SJCRH30 (cell line): ENCODE measurements at regions not wholly inside any gene's neighbourhood (a gene's known extent, or its start where the extent isn't known, plus 50 kb on each side); places are given as distances from the start of the nearest gene placed in this dataset.

Experiments used
- DNase-seq, 2 experiments: peaks; one replicate each; pipeline ENCODE4 v3.0.0-alpha.2; 2015 to 2020
- H3K27ac ChIP-seq: fragments of 250-450 bp; sonication (Bioruptor Pico); 2 replicates; pipeline ENCODE4 v1.5.1; 2020; ENCODE audit warnings: mild to moderate bottlenecking, moderate library complexity
- H3K27me3 ChIP-seq: fragments of 250-450 bp; sonication (Bioruptor Pico); 2 replicates; pipeline ENCODE4 v1.5.1; 2020; ENCODE audit warnings: mild to moderate bottlenecking, moderate library complexity
- H3K36me3 ChIP-seq: fragments of 250-450 bp; sonication (Bioruptor Pico); 2 replicates; pipeline ENCODE4 v1.5.1; 2020; ENCODE audit warnings: mild to moderate bottlenecking, moderate library complexity
- H3K4me1 ChIP-seq: fragments of 250-450 bp; sonication (Bioruptor Pico); 2 replicates; pipeline ENCODE4 v1.5.1; 2020; ENCODE audit warnings: mild to moderate bottlenecking, moderate library complexity
- H3K4me3 ChIP-seq: fragments of 250-450 bp; sonication (Bioruptor Pico); 2 replicates; pipeline ENCODE4 v1.5.1; 2020; ENCODE audit warnings: mild to moderate bottlenecking, moderate library complexity
- H3K9me3 ChIP-seq: fragments of 250-450 bp; sonication (Bioruptor Pico); replicated peaks from 2 replicates; pipeline ENCODE4 v1.5.1; 2020; ENCODE audit warnings: mild to moderate bottlenecking, moderate library complexity

DNA sequence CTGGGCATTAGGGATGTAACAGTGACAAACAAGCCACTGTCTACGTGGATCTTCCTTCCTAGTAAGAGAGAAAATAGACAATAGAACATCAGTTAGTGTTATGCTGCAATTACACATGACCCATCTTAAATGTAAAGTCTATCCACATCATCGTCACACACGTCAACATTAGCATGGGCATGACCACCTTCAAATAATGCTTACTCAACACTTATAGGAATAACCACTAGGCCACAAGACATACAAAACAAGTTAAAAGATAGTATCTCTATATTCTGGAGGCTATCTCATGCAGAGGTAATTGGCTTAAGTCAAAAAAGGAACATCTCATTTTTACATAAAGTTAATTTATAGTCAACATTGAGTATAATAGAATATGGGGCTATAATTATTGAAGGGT is 156.5 kb downstream of the MOXD1 start:
- Histone ChIP-seq H3K4me3 (no peak overlapping the region), H3K9me3 (no peaks in the 10 kb centered on the region), H3K27ac (no peak overlapping the region), H3K36me3 (no peaks in the 10 kb centered on the region), H3K4me1 (no peaks in the 10 kb centered on the region), H3K27me3 (no peaks in the 10 kb centered on the region)
- DNase-seq = no peak

- no peak for DNase-seq
- H3K27me3 ChIP-seq = no peaks in the 10 kb centered on the region
- no peak overlapping the region for H3K4me3 ChIP-seq
- H3K27ac ChIP-seq = no peak overlapping the region
- H3K36me3 ChIP-seq = no peaks in the 10 kb centered on the region
- no peaks in the 10 kb centered on the region for H3K9me3 ChIP-seq
- peaks cover 9% of the 10 kb centered on the region; the same call in 1 of the 2 replicates for H3K4me1 ChIP-seq
Observed at GRCh38 chr6:132236744-132237143, 164.5 kb downstream of the MOXD1 start.

DNA sequence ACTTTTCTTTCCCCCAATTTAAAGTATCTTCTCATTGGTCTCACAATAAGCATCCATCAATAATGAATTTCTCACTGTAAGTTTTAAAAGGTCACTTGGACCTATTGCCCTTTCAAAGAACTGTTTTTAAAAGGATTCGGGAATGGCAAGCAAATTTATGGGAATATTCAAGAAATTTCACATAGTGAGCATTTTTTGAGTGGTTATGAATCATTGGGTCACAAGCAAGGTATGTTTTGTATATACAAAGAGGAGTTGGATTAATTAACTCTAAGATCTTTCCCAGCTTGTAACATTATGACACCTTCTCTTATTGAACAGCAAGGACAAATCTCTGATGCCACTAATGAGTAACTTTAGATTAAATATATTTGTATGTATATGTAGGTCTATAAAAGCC is 165.0 kb downstream of the MOXD1 start:
- Histone ChIP-seq H3K27me3 (no peaks in the 10 kb centered on the region), H3K27ac (no peak overlapping the region)
- no peak for DNase-seq

GRCh38 chr6:132235596-132236280 is 165.5 kb downstream of the MOXD1 start:
- DNase-seq = no peak
- peaks cover 18% of the 10 kb centered on the region; the same call in 1 of the 2 replicates for H3K4me1 ChIP-seq
- H3K27me3 ChIP-seq = no peaks in the 10 kb centered on the region
- H3K27ac ChIP-seq = no peak overlapping the region
- no peaks in the 10 kb centered on the region for H3K36me3 ChIP-seq
- H3K9me3 ChIP-seq = no peaks in the 10 kb centered on the region
- H3K4me3 ChIP-seq = no peak overlapping the region

More for the DNA sequence above, 165.0 kb downstream of the MOXD1 start:
- H3K4me3 ChIP-seq = no peak overlapping the region
- no peaks in the 10 kb centered on the region for H3K36me3 ChIP-seq
- no peaks in the 10 kb centered on the region for H3K9me3 ChIP-seq
- H3K4me1 ChIP-seq = peaks cover 12% of the 10 kb centered on the region; the same call in 1 of the 2 replicates

DNA sequence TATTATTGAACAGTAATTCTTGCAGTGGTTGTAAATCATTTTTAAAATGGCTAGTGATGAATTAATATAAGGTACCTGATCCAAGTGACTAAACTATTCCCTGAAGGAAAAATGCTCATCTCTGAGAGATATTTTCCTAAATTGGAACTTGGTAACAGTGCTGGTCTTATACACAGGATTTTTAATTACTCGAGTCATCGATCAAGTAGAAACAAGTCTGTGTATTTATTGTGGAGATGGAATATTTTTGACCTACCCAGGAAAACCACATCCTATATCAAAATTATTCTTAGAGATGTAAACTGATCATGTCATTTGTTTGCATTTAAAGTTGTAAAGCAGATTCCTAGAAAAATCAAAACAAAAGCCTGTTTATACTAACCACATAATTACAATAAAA is 166.9 kb downstream of the MOXD1 start:
- no peak for DNase-seq
- no peaks in the 10 kb centered on the region for H3K27me3 ChIP-seq
- no peak overlapping the region for H3K27ac ChIP-seq
- H3K36me3 ChIP-seq = no peaks in the 10 kb centered on the region
- no peak overlapping the region for H3K4me3 ChIP-seq
- peaks cover 19% of the 10 kb centered on the region; the same call in 1 of the 2 replicates for H3K4me1 ChIP-seq
- H3K9me3 ChIP-seq = no peaks in the 10 kb centered on the region

DNA sequence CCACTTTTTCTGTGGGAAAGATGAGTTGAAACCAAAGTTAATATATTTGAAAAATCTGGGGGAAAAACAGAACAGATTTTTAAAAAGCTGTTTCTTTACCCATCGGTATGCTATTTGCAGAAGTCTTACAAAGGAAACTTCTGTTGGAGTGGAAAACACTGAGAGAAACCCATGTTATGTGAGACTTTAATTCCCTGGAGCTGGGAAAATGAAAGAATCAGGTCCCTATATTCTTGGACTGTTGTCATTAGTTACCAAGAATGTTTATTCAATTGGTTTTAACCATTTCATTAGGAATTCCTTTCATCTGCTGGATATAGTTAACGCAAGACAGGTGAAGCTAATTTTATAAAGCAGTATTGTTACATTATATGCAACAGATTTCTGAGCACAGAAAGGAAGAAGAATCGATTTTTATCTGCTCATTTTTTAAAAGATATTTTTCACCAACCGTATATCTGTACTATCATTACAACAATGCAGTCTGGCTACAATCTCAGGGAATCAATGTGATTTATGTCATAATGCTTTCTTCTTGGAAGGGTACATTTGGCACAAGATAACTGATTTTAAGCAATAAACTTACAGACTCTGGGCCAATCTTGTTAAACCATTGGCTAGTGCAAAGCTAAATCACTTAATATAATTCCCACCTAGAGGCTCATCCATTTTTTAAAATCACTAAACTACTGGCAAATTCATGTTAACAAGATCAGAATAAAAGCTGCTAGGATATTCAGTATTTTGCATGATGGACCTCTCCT is 170.0 kb downstream of the MOXD1 start:
- Histone ChIP-seq H3K9me3 (no peaks in the 10 kb centered on the region), H3K27me3 (no peaks in the 10 kb centered on the region), H3K36me3 (no peaks in the 10 kb centered on the region), H3K27ac (no peak overlapping the region), H3K4me1 (peaks cover 19% of the 10 kb centered on the region; the same call in 1 of the 2 replicates), H3K4me3 (no peak overlapping the region)
- no peak for DNase-seq

DNA sequence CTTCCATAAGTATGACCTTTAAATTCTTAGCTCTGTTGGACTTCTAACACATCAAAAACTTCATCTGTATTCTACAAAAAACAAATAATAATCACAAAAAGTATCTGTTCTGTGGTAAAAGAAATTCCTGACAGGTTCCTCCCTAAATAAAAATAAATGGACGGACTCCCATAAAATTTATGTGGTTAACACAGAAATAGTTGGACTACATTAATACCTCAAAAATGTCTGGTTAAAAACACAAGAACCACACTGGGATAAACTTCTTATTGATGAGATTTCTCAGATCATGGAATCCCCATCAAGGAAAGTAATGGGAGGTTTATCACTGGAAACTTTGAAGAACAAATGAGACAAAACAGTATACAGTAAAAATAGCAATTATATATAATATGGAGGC is 172.4 kb downstream of the MOXD1 start:
- DNase-seq = no peak
- Histone ChIP-seq H3K27ac (no peak overlapping the region), H3K4me3 (no peak overlapping the region), H3K9me3 (no peaks in the 10 kb centered on the region), H3K36me3 (no peaks in the 10 kb centered on the region), H3K4me1 (peaks cover 9% of the 10 kb centered on the region; the same call in 1 of the 2 replicates), H3K27me3 (no peaks in the 10 kb centered on the region)

- Histone ChIP-seq H3K27me3 (no peaks in the 10 kb centered on the region), H3K9me3 (no peaks in the 10 kb centered on the region), H3K27ac (no peak overlapping the region), H3K4me1 (peaks cover 9% of the 10 kb centered on the region; the same call in 1 of the 2 replicates), H3K4me3 (no peak overlapping the region), H3K36me3 (no peaks in the 10 kb centered on the region)
- DNase-seq = no peak
Observed at GRCh38 chr6:132227904-132228303, 173.4 kb downstream of the MOXD1 start.

DNA sequence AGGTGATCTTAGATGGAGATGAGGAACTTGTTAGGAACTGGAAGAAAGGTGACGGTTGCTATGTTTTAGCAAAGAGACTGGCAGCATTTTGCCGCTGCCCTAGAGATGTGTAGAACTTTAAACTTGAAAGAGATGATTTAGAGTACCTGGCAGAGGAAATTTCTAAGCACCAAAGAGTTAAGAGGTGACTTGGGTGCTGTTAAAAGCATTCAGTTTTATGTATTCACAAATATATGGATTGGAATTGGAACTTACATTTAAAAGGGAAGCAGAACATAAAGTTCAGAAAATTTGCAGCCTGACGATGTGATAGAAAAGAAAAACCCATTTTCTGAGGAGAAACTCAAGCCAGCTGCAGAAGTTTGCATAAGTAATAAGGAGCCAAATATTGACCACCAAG is 176.3 kb downstream of the MOXD1 start:
- no peak overlapping the region for H3K4me3 ChIP-seq
- H3K9me3 ChIP-seq = no peaks in the 10 kb centered on the region
- no peaks in the 10 kb centered on the region; the same call in 1 of the 2 replicates for H3K4me1 ChIP-seq
- H3K27ac ChIP-seq = no peak overlapping the region
- no peak for DNase-seq
- H3K27me3 ChIP-seq = no peaks in the 10 kb centered on the region
- no peaks in the 10 kb centered on the region for H3K36me3 ChIP-seq

GRCh38 chr6:132220800-132221199 is 180.5 kb downstream of the MOXD1 start:
- no peak overlapping the region for H3K27ac ChIP-seq
- no peaks in the 10 kb centered on the region for H3K27me3 ChIP-seq
- H3K4me3 ChIP-seq = no peak overlapping the region
- DNase-seq = no peak
- no peaks in the 10 kb centered on the region for H3K9me3 ChIP-seq
- H3K4me1 ChIP-seq = no peaks in the 10 kb centered on the region
- H3K36me3 ChIP-seq = no peaks in the 10 kb centered on the region

GRCh38 chr6:132219901-132220300 is 181.4 kb downstream of the MOXD1 start:
- no peak for DNase-seq
- H3K4me1 ChIP-seq = no peaks in the 10 kb centered on the region
- no peaks in the 10 kb centered on the region for H3K27me3 ChIP-seq
- H3K4me3 ChIP-seq = no peak overlapping the region
- H3K36me3 ChIP-seq = no peaks in the 10 kb centered on the region
- H3K27ac ChIP-seq = no peak overlapping the region
- H3K9me3 ChIP-seq = no peaks in the 10 kb centered on the region

DNA sequence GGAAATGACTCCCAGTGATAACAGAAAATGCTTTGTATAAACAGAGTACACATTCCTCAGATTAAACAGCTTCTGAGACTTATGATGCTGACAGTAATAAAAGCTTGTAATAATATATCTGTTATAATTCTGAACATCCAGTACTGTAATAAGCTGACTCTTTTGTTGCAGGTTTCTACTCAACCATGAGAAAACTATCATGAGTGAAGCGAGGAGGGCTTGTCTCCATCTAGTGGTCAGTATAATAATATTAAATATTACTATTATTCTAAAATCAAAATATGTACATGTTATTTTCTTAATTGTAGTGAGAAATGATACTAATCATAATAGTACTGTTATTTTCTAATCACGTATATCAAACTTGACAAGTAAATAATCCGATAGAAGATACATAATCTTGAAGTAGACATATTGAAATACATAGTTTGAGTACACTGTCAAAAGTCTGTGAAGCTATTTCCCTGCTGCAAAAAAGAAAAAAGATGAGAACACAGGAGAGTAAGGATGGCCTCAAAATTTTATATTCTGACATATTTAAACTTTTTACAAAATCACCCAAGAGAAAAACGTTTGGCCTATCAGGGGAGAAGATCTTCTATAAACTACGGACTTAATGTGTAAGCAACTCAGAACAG is 183.1 kb downstream of the MOXD1 start:
- DNase-seq = peak in 1 of 2 experiments; percentile 47

GRCh38 chr6:132215805-132216204 is 185.5 kb downstream of the MOXD1 start:
- no peaks in the 10 kb centered on the region for H3K36me3 ChIP-seq
- no peak overlapping the region for H3K27ac ChIP-seq
- no peak overlapping the region for H3K4me3 ChIP-seq
- no peaks in the 10 kb centered on the region; the same call in 1 of the 2 replicates for H3K9me3 ChIP-seq
- H3K4me1 ChIP-seq = no peaks in the 10 kb centered on the region
- no peak for DNase-seq
- 0 out of 2 replicates have a peak, but pooled peaks cover 6% of the 10 kb centered on the region for H3K27me3 ChIP-seq

More for the DNA sequence above, 183.1 kb downstream of the MOXD1 start:
- Histone ChIP-seq H3K4me3 (no peak overlapping the region), H3K27ac (no peak overlapping the region), H3K36me3 (no peaks in the 10 kb centered on the region), H3K9me3 (no peaks in the 10 kb centered on the region), H3K27me3 (no peaks in the 10 kb centered on the region), H3K4me1 (no peaks in the 10 kb centered on the region)

GRCh38 chr6:132214716-132215115 is 186.6 kb downstream of the MOXD1 start:
- Histone ChIP-seq H3K36me3 (no peaks in the 10 kb centered on the region), H3K9me3 (no peaks in the 10 kb centered on the region; the same call in 1 of the 2 replicates), H3K4me3 (no peak overlapping the region), H3K4me1 (no peaks in the 10 kb centered on the region), H3K27me3 (0 out of 2 replicates have a peak, but pooled peaks cover 6% of the 10 kb centered on the region), H3K27ac (no peak overlapping the region)
- no peak for DNase-seq

- 0 out of 2 replicates have a peak, but pooled peaks cover 6% of the 10 kb centered on the region for H3K27me3 ChIP-seq
- no peak overlapping the region for H3K4me3 ChIP-seq
- H3K9me3 ChIP-seq = no peaks in the 10 kb centered on the region; the same call in 1 of the 2 replicates
- no peak overlapping the region for H3K27ac ChIP-seq
- no peaks in the 10 kb centered on the region for H3K36me3 ChIP-seq
- DNase-seq = no peak
- no peaks in the 10 kb centered on the region for H3K4me1 ChIP-seq
Observed at GRCh38 chr6:132213732-132214131, 187.5 kb downstream of the MOXD1 start.
